HEK293T (cell line): ENCODE measurements at regions not wholly inside any gene's neighbourhood (a gene's known extent, or its start where the extent isn't known, plus 50 kb on each side); places are given as distances from the start of the nearest gene placed in this dataset.

Experiments used
- CTCF ChIA-PET: fragments of 350-600 bp; formaldehyde crosslinking; extraction: SDS; loops from one replicate; lab custom pipeline; 2021; ENCODE audit warnings: antibody characterized with exemption, inconsistent platforms; lab: Yijun Ruan, JAX
- POLR2A ChIA-PET: fragments of 350-600 bp; formaldehyde crosslinking; extraction: SDS; loops from one replicate; lab custom pipeline; 2020; ENCODE audit warnings: antibody characterized with exemption, inconsistent platforms; lab: Yijun Ruan, JAX
- DNase-seq: peaks from one replicate; pipeline ENCODE4 v3.0.0; 2012; ENCODE audit warnings: mixed read lengths; ENCODE audit errors: extremely low spot score
- ARNT ChIP-seq: fragments of 450-650 bp; IDR thresholded peaks from 2 replicates; pipeline ENCODE4 v1.6.1; 2017; ENCODE audit warnings: mild to moderate bottlenecking
- BHLHE40 ChIP-seq: fragments of 450-650 bp; IDR thresholded peaks from 2 replicates; pipeline ENCODE4 v1.6.1; 2016; ENCODE audit warnings: mild to moderate bottlenecking, moderate library complexity, borderline replicate concordance
- CTBP1 ChIP-seq: fragments of 450-650 bp; IDR thresholded peaks from 2 replicates; pipeline ENCODE4 v1.6.1; 2016; ENCODE audit warnings: borderline replicate concordance
- ELF4 ChIP-seq: fragments of 450-650 bp; IDR thresholded peaks from 2 replicates; pipeline ENCODE4 v1.6.1; 2017; ENCODE audit warnings: antibody characterized with exemption
- FOXA1 ChIP-seq: fragments of 450-650 bp; IDR thresholded peaks from 2 replicates; pipeline ENCODE4 v1.6.1; 2016; ENCODE audit warnings: mild to moderate bottlenecking
- FOXK2 ChIP-seq: fragments of 450-650 bp; IDR thresholded peaks from 2 replicates; pipeline ENCODE4 v1.6.1; 2016; ENCODE audit warnings: mild to moderate bottlenecking
- FOXM1 ChIP-seq: fragments of 450-650 bp; IDR thresholded peaks from 2 replicates; pipeline ENCODE4 v1.6.1; 2017; ENCODE audit warnings: mild to moderate bottlenecking, borderline replicate concordance
- HDGF ChIP-seq: fragments of 450-650 bp; IDR thresholded peaks from 2 replicates; pipeline ENCODE4 v1.6.1; 2017; ENCODE audit warnings: antibody characterized with exemption, borderline replicate concordance
- L3MBTL2 ChIP-seq: fragments of 450-650 bp; conservative IDR thresholded peaks from 2 replicates; pipeline ENCODE4 v1.6.1; 2016; ENCODE audit warnings: mild to moderate bottlenecking
- LEF1 ChIP-seq: fragments of 450-650 bp; IDR thresholded peaks from 2 replicates; pipeline ENCODE4 v1.6.1; 2017; ENCODE audit warnings: mild to moderate bottlenecking, borderline replicate concordance
- NFRKB ChIP-seq: fragments of 450-650 bp; IDR thresholded peaks from 2 replicates; pipeline ENCODE4 v1.6.1; 2016; ENCODE audit warnings: mild to moderate bottlenecking, moderate library complexity
- PKNOX1 ChIP-seq: fragments of 450-650 bp; IDR thresholded peaks from 2 replicates; pipeline ENCODE4 v1.6.1; 2016
- SP1 ChIP-seq: fragments of 450-650 bp; IDR thresholded peaks from 2 replicates; pipeline ENCODE4 v1.6.1; 2017
- SUZ12 ChIP-seq: fragments of 450-650 bp; IDR thresholded peaks from 2 replicates; pipeline ENCODE4 v1.6.1; 2016; ENCODE audit warnings: mild to moderate bottlenecking
- TARDBP ChIP-seq: fragments of 450-650 bp; IDR thresholded peaks from 2 replicates; pipeline ENCODE4 v1.6.1; 2016
- ZNF384 ChIP-seq: fragments of 450-650 bp; IDR thresholded peaks from 2 replicates; pipeline ENCODE4 v1.6.1; 2016

DNA sequence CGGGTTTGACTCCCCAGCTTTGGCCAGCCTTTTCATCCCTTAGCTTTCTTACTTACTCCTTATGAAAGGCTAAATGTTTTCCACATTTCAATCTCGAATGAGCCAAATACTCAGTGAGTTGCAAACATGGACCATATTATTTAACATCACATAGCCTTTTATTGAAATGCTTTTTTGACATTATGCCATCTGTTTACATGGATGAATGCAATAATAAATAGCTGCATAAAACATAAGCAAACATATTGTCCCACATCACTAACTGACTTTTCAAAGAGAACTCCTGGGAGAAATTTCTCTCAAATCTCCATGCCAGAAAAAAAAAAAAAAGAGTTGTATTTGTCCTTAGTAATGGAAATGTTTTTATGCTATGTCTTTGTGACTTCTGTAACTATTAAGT is 134.9 kb downstream of the LSMEM1 start:
- ChIA-PET CTCF (no interaction called here), POLR2A (no interaction called here)
- no peak for DNase-seq
- TF ChIP-seq FOXK2 (no peak), ELF4 (no peak), CTBP1 (no peak), FOXM1 (no peak), ZNF384 (no peak), TARDBP (no peak), L3MBTL2 (no peak), BHLHE40 (no peak), PKNOX1 (no peak), ARNT (no peak), FOXA1 (no peak), SUZ12 (no peak), SP1 (no peak), LEF1 (no peak), NFRKB (no peak), HDGF (no peak)

DNA sequence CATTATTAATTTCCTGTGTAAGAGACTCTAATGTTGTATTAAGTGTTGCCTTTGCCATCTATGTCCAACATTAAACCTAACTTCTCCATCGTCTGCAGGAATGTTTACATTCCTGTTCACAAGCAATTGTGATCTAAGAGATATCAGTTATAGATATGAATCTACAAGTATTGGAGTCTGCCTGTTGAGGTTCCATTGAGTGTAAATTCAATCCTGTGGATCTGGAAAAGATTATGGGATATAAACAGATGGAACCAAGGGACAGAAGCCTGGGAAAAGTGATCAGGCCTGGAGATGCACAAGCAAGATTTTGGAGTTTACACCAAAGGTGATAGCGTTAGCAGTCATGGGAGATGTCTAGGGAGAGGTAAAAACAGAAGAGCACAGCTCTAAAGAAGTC is 135.5 kb downstream of the LSMEM1 start:
- no peak for TF ChIP-seq LEF1
- no peak for TF ChIP-seq NFRKB
- TF ChIP-seq ELF4 = no peak
- no peak for TF ChIP-seq HDGF
- TF ChIP-seq ZNF384 = no peak
- no peak for TF ChIP-seq ARNT
- TF ChIP-seq L3MBTL2 = no peak
- no peak for TF ChIP-seq BHLHE40
- no peak for DNase-seq
- POLR2A ChIA-PET = no interaction called here
- CTCF ChIA-PET = no interaction called here

- no peak for DNase-seq
- TF ChIP-seq HDGF = no peak
- POLR2A ChIA-PET = no interaction called here
- CTCF ChIA-PET = no interaction called here
These were observed 138.6 kb downstream of the LSMEM1 start for GRCh38 chr7:112619343-112619742.

DNA sequence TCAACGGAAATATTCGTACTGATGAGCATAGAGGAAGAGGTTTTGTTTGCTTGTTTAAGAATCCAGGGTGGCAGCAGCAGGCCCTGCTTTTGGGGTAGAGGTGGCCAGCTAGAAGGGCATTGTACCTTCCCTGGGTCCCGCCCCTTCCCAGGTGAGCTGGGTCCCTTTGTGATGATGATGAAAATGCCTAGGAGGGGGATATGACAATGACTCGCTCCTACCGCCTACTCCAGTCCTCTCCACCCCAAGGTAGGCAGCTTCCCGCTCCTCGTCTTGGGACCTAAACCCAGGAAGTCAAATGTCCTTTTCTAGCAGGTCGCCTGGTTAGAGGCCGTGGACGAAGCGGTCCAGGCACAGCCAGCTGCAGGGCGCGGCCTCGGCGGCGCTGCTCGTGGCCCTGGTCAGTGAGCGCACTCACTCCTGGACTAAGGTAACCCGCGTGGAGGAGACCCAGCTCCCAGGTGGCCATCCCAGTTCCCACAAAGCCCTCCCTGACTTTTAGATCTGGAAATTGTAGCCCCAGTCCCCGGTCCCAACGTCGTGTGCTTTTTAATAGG is 141.4 kb downstream of the LSMEM1 start:
- ChIA-PET POLR2A (no interaction called here), CTCF (no interaction called here)
- DNase-seq = no peak
- no peak for TF ChIP-seq SUZ12

- ChIA-PET CTCF (no interaction called here), POLR2A (no interaction called here)
- TF ChIP-seq SUZ12 (no peak), PKNOX1 (no peak), LEF1 (no peak), HDGF (no peak), NFRKB (no peak), L3MBTL2 (no peak), ELF4 (no peak), CTBP1 (no peak), TARDBP (no peak), ARNT (no peak), BHLHE40 (no peak), SP1 (no peak), FOXM1 (no peak), FOXK2 (no peak), ZNF384 (no peak)
- no peak for DNase-seq
These were observed 143.6 kb downstream of the LSMEM1 start for GRCh38 chr7:112624416-112624815.

DNA sequence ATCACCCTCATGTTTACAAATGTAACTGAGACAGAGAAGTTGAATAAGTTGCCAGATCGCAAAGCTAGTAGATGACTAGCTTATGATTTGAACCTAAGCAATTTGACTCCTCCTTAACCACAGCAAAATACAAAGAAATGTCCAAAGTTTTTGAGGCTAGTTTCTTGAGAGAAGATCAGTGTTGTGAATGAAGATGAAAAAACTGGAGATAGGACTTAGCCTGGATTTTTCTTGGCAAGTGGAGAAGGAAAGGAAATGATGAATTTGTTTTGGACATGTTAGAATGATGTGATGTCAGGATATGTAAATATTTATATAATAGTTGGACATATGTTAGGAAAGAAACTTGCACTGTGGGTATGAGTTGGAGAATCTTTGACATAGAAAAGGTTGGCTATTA is 149.8 kb downstream of the LSMEM1 start:
- ChIA-PET POLR2A (no interaction called here), CTCF (no interaction called here)
- TF ChIP-seq L3MBTL2 = no peak
- no peak for TF ChIP-seq SUZ12
- no peak for TF ChIP-seq PKNOX1
- TF ChIP-seq HDGF = no peak
- no peak for TF ChIP-seq FOXK2
- TF ChIP-seq NFRKB = no peak
- TF ChIP-seq TARDBP = no peak
- TF ChIP-seq CTBP1 = no peak
- TF ChIP-seq SP1 = no peak
- no peak for TF ChIP-seq FOXA1
- TF ChIP-seq ELF4 = no peak
- no peak for TF ChIP-seq LEF1
- no peak for TF ChIP-seq BHLHE40
- no peak for TF ChIP-seq FOXM1
- no peak for TF ChIP-seq ARNT
- TF ChIP-seq ZNF384 = no peak
- DNase-seq = no peak

GRCh38 chr7:112634107-112634506 is 153.3 kb downstream of the LSMEM1 start:
- no peak for TF ChIP-seq FOXA1
- no peak for TF ChIP-seq BHLHE40
- no peak for TF ChIP-seq FOXK2
- TF ChIP-seq LEF1 = no peak
- TF ChIP-seq CTBP1 = no peak
- TF ChIP-seq ARNT = no peak
- no peak for TF ChIP-seq ELF4
- TF ChIP-seq NFRKB = no peak
- no peak for TF ChIP-seq HDGF
- POLR2A ChIA-PET = no interaction called here
- CTCF ChIA-PET = no interaction called here
- no peak for DNase-seq
